Keratinocyte (primary cell): ENCODE measurements at regions not wholly inside any gene's neighbourhood (a gene's known extent, or its start where the extent isn't known, plus 50 kb on each side); places are given as distances from the start of the nearest gene placed in this dataset.

Experiments
- DNase-seq: peaks from one replicate; pipeline ENCODE4 v3.0.0-alpha.2; 2011; ENCODE audit warnings: low read depth, missing footprints, low spot score
- FAIRE-seq: peaks from 2 replicates; lab custom pipeline; 2011; peaks lifted over from hg19 to GRCh38; lab: Jason Lieb, UNC
- H2AFZ ChIP-seq: 2 replicates; pipeline ENCODE4 v1.6.0; 2012; ENCODE audit warnings: low read length, control low read depth, inconsistent platforms; ENCODE audit not compliant: control insufficient read depth
- H3K27ac ChIP-seq: 2 replicates; pipeline ENCODE4 v1.5.1; 2011; ENCODE audit warnings: low read length; ENCODE audit not compliant: control insufficient read depth, insufficient read depth
- H3K27me3 ChIP-seq: 3 replicates; pipeline ENCODE4 v1.6.0; 2011; ENCODE audit warnings: low read length; ENCODE audit not compliant: control insufficient read depth, insufficient read depth; ENCODE audit errors: extremely low read depth
- H3K36me3 ChIP-seq, 2 experiments: 2 replicates in 1 of 2; 3 replicates in 1 of 2; pipeline ENCODE4 v1.5.1; 2011; ENCODE audit warnings: low read length in 2 of 2, mild to moderate bottlenecking in 1 of 2; ENCODE audit not compliant: control insufficient read depth in 2 of 2, insufficient read depth in 2 of 2; ENCODE audit errors: extremely low read depth in 1 of 2
- H3K4me1 ChIP-seq: 3 replicates; pipeline ENCODE4 v1.5.1; 2011; ENCODE audit warnings: low read length; ENCODE audit not compliant: control insufficient read depth, insufficient read depth; ENCODE audit errors: extremely low read depth
- H3K4me2 ChIP-seq: 3 replicates; pipeline ENCODE4 v1.6.0; 2011; ENCODE audit warnings: low read depth, low read length; ENCODE audit not compliant: control insufficient read depth, insufficient read depth; ENCODE audit errors: extremely low read depth
- H3K4me3 ChIP-seq, 3 experiments: fragments of 200-600 bp in 1 of 3; sonication (generic) in 1 of 3; 2 replicates in 2 of 3; 3 replicates in 1 of 3; pipeline ENCODE4 v1.5.1; 2011 to 2016; ENCODE audit warnings: low read length in 3 of 3, mild to moderate bottlenecking in 3 of 3, control low read depth in 2 of 3, inconsistent platforms in 1 of 3, low read depth in 1 of 3, mixed read lengths in 1 of 3, mixed run types in 1 of 3, moderate library complexity in 1 of 3; ENCODE audit not compliant: control insufficient read depth in 2 of 3, insufficient read depth in 2 of 3; ENCODE audit errors: extremely low read depth in 1 of 3
- H3K79me2 ChIP-seq: 2 replicates; pipeline ENCODE4 v1.6.0; 2012; ENCODE audit warnings: low read length; ENCODE audit not compliant: control insufficient read depth, insufficient read depth
- H3K9ac ChIP-seq: 3 replicates; pipeline ENCODE4 v1.6.0; 2011; ENCODE audit warnings: low read length; ENCODE audit not compliant: control insufficient read depth, insufficient read depth; ENCODE audit errors: extremely low read depth
- H3K9me1 ChIP-seq: 3 replicates; pipeline ENCODE4 v1.6.0; 2011; ENCODE audit warnings: low read length; ENCODE audit not compliant: control insufficient read depth, insufficient read depth; ENCODE audit errors: extremely low read depth
- H3K9me3 ChIP-seq: 2 replicates; pipeline ENCODE4 v1.5.1; 2012; ENCODE audit warnings: low read depth, low read length; ENCODE audit not compliant: control insufficient read depth
- H4K20me1 ChIP-seq: 3 replicates; pipeline ENCODE4 v1.6.0; 2011; ENCODE audit warnings: low read length; ENCODE audit not compliant: control insufficient read depth, insufficient read depth; ENCODE audit errors: extremely low read depth
- EZH2 ChIP-seq: IDR thresholded peaks from one replicate; pipeline ENCODE4 v1.6.1; 2012; ENCODE audit warnings: inconsistent platforms, mild to moderate bottlenecking, low read length, moderate library complexity
- dilution Hi-C: fragments of 300-500 bp; cut with MboI; formaldehyde crosslinking; loops from one replicate; pipeline ENCODE4 v1.7.0; 2020; ENCODE audit warnings: low sequenced_read_pairs; ENCODE audit not compliant: extremely low pct_ligation_motif_present
- TF ChIP-seq, protein P1 (sequence below), 3 experiments: IDR thresholded peaks in 1 of 3; conservative IDR thresholded peaks in 1 of 3; optimal IDR thresholded peaks in 1 of 3; 2 replicates in 2 of 3; 3 replicates in 1 of 3; pipeline versions ENCODE3 to v1.5.1; 2011; ENCODE audit warnings: low read length in 3 of 3, mild to moderate bottlenecking in 3 of 3, moderate library complexity in 2 of 3, control low read depth in 1 of 3, inconsistent platforms in 1 of 3; ENCODE audit not compliant: insufficient read depth in 2 of 3; ENCODE audit errors: extremely low read depth in 1 of 3

DNA sequence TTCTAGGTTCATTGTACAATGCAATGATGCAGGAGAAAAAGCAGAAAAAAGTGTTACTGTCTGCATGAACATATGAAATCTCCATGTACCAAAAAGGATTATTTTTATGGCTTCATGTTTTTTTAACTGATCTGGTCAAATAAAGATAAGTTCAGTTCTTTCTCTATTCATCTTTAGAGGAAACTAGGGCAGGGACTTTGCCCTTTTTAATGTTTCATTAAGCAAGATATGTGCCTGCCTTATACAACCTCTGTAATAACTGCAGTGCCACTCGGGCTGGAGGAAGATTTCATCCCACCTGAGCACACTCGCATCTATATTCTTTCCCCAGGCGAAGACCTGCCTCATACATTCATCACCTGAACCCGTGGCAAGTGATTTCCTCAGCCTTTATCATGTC is 157.9 kb upstream of the DDX18 start:
- FAIRE-seq (no peak), DNase-seq (no peak)
- dilution Hi-C loops = no loop called here
- Histone ChIP-seq H3K27ac (no peak overlapping the region), H3K4me2 (no peak overlapping the region), H3K9me3 (no peaks in the 10 kb centered on the region), H3K79me2 (no peaks in the 10 kb centered on the region), H3K36me3 (no peaks in the 10 kb centered on the region), H4K20me1 (no peaks in the 10 kb centered on the region), H3K9ac (no peak overlapping the region), H3K4me1 (no peaks in the 10 kb centered on the region), H3K9me1 (no peaks in the 10 kb centered on the region), H3K27me3 (no peaks in the 10 kb centered on the region), H3K4me3 (no peak overlapping the region), H2AFZ (no peak overlapping the region)
- TF ChIP-seq EZH2 = no peak
- TF ChIP-seq, protein P1, sequence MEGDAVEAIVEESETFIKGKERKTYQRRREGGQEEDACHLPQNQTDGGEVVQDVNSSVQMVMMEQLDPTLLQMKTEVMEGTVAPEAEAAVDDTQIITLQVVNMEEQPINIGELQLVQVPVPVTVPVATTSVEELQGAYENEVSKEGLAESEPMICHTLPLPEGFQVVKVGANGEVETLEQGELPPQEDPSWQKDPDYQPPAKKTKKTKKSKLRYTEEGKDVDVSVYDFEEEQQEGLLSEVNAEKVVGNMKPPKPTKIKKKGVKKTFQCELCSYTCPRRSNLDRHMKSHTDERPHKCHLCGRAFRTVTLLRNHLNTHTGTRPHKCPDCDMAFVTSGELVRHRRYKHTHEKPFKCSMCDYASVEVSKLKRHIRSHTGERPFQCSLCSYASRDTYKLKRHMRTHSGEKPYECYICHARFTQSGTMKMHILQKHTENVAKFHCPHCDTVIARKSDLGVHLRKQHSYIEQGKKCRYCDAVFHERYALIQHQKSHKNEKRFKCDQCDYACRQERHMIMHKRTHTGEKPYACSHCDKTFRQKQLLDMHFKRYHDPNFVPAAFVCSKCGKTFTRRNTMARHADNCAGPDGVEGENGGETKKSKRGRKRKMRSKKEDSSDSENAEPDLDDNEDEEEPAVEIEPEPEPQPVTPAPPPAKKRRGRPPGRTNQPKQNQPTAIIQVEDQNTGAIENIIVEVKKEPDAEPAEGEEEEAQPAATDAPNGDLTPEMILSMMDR (optimal IDR thresholded peaks at IDR 0.05 in 1 of 3, IDR thresholded peaks at IDR 0.05 in 1 of 3, conservative IDR thresholded peaks at IDR 0.05 in 1 of 3; ENCODE audit: extremely low read depth in 1 of 3, insufficient read depth in 2 of 3, low read length in 3 of 3) = no peak

DNA sequence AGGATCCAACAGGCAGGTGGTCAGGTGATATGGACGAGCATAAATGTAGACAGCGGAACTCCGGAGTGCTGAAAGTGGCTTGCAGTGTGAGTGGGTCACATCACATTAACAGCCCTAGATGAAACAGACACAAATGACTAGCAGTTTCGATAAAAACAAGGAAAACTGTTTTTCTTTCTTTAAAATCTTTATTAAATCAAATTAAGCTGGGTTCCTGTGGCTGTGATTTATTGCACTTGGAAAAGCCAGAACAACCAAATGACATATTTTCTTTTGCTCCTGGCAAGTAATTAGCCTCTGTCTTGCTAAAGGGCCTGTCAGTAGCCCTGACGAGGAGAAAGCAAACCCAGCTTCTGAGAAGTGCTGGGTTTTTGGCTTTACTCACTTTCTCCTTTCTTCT is 152.9 kb upstream of the DDX18 start:
- no peak for FAIRE-seq
- H3K4me1 ChIP-seq = no peaks in the 10 kb centered on the region
- H3K27ac ChIP-seq = no peak overlapping the region
- H3K9me1 ChIP-seq = no peaks in the 10 kb centered on the region
- no peaks in the 10 kb centered on the region for H3K9me3 ChIP-seq
- H3K4me3 ChIP-seq = no peak overlapping the region
- no peaks in the 10 kb centered on the region for H3K27me3 ChIP-seq
- no peaks in the 10 kb centered on the region for H3K36me3 ChIP-seq
- H3K79me2 ChIP-seq = no peaks in the 10 kb centered on the region
- no peaks in the 10 kb centered on the region for H4K20me1 ChIP-seq
- no peak overlapping the region for H3K4me2 ChIP-seq
- no peak overlapping the region for H3K9ac ChIP-seq
- no peak for DNase-seq
- TF ChIP-seq, protein P1 (optimal IDR thresholded peaks at IDR 0.05 in 1 of 3, IDR thresholded peaks at IDR 0.05 in 1 of 3, conservative IDR thresholded peaks at IDR 0.05 in 1 of 3; ENCODE audit: extremely low read depth in 1 of 3, insufficient read depth in 2 of 3, low read length in 3 of 3) = no peak
- no peak for TF ChIP-seq EZH2
- dilution Hi-C loops = no loop called here
- H2AFZ ChIP-seq = no peak overlapping the region
